T-helper 9 cell (primary cell): ENCODE measurements at regions not wholly inside any gene's neighbourhood (a gene's known extent, or its start where the extent isn't known, plus 50 kb on each side); places are given as distances from the start of the nearest gene placed in this dataset.

ENCODE experiments used
- DNase-seq: peaks from one replicate; pipeline ENCODE4 v3.0.0-alpha.2; 2020

DNA sequence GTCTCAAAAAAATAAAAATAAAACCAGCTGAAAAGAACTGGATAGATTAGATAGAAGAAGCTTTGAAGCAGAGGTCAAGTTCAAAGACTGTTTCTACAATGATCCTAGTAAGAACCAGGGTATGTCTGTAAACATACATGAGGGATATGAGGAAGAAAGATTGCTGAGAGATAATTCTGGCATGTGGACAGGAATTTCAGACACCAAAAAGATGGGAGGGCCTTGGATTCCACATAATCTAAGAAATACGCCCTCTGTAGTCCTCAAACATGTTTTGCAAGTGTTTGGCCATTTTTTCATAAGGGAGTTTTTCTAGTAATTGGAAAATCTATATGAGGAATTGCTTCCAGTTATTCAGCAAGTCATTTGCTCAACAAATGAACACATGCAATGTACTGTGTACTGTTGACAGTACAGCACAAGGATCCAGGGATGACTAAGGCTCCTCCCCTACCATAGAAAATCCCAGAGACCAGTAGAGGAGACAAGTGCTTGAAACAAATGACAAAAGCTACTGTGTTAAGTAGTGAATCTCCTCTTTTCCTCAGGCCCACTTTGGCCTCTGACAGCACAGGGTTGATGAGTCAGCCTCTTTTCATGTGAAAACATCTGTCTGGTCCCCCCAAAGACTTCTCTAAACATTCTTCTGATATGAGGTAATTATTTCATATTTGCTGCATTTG, 795.9 kb downstream of the MAFB start:
- DNase-seq, result no peak

DNA sequence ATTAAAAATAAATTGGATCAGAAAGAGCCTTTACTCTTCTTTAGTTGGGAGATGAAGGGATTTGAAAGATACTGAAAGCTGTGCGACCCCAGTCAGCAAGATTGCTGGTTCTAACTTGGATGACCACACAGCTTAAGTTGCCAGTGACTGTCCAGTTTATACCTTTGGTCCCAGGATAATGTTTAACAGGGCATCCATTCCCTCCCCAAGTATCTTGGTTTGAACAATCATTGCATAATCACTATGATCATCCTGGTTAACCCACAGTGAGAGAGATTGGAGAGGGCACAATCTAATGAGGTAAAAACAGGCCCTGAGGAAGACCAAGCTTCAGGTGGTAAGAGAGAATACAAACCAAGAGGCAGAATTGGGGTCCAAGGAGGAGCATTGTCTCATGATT, 798.3 kb downstream of the MAFB start:
- no peak for DNase-seq

DNA sequence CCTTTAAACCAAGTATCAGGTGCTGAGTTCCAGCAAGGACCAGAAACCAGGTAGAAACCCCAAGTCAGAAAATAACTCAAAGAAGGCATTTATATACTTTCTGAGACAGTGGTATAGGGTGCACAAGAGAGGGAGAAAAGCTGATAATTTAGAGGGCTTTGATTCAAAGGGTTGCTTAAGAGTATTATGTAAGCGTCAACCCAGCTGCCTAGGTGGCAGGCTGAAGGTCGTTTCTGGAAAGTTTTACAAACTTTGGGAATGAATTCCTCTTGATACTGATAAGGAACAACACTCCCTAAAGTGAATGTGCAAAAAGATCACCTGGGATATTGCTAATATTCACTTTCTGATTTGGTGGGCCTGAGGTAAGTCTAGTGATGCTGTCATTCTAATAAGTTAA, 800.7 kb downstream of the MAFB start:
- no peak for DNase-seq

DNA sequence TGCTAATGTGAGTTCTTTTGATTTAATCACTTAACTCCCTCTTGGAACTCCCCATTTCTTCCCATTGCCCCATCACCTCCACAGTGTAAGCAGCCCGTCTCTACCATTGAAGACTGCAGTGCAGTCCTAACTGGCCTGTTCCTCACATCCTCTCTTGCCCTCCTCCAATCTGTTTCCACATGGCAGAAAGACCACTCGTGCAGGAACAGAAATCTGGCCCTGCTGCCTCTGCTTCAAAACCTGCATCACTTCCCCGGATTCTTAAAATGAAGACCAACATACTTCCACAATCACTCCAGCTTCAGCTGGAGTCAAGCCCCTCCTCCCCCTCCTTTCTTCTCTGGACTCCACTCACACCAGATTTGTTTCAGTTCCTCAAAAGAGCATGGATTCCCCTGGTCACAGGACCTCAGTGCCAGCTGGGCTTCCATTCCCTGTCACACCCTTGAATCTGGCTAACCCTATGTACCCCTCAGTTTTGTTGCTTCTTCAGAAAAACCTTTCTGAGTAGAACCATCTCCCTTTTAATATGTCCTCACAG, 802.3 kb downstream of the MAFB start:
- DNase-seq, result no peak

DNA sequence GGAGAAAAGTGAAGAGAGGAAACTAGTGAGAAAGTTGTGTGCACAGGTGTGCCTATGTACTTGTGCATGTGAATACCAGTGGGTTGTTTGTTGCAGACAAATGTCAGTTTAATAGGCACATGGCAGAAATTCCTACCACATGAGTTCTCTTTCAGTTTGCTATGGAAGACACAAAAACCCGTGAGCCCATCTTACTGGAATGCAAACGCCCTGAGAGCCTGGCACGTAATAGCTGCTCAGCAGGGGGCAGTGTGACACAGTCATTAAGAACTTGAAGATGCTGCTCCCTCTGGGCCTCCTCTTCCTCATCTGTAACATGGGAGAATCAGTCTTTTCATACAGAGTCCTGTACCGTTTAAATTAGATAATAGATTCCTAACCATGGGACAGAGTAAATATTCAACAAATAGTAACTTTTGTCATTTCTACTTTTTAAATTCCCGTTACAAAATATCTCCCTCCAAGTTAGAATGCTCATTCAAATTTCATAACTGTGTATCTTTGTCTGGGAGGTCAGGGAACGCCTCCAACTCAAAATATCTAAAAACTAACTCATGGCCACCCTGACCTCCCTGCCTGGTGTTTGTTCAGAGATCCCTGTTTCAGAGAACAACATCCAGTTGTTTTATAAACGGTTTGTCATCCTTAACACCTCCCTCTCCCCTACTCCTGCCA, 802.9 kb downstream of the MAFB start:
- DNase-seq, result no peak

DNA sequence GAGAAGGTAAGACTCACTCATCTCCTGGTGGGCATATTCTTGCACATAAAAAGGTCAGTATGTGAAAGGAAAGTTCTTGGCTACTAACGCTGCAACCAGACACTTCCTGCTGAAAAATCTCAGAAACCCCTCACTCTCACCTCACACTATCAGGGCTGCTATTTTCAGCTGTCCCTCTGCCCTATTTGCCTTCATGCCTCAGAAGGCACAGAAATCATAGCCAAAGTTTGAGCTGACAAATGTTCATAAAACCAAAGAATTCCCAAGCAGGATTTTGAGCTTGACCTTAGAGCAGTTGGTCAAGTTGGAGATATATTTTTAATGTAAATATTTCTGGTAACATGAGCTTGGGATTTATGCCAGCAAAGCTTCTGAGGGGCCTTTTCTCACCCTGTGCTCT, 806.2 kb downstream of the MAFB start:
- no peak for DNase-seq

DNA sequence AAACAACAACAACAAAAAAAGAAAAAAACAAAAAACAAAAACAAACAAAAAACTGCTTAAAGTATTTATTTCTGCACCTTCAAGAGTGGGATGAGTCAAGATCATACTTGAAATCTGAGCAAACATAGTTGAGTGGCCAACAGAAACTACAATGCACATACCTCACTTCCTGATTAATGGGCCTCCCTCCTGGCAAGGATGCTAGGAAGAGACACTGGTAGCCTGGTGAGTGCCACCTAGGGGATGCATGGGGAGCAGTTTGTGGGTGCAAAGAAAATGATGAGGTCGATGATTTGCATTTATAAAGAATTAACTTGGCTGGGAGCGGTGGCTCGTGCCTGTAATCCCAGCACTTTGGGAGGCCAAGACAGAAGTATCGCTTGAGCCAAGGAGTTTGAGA, 808.1 kb downstream of the MAFB start:
- DNase-seq, result no peak

DNA sequence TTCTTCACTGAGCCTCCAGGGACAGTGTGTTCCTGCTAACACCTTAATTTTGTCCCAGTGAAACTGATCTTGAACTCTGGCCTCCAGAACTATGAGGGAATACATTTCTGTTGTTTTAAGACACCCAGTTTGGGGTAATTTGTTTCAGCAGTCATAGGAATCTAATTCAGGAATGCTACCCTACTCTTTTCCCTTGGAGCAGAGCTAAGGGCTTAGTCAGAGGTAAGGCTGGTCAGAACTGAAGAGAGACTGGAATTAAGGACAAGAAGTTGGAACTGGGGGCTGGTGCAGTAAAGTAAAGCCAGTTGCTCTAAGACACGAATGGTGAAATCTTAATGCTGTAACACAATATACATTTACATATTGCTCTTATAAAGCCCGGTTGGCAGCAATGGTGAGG, 809.7 kb downstream of the MAFB start:
- DNase-seq, result no peak

DNA sequence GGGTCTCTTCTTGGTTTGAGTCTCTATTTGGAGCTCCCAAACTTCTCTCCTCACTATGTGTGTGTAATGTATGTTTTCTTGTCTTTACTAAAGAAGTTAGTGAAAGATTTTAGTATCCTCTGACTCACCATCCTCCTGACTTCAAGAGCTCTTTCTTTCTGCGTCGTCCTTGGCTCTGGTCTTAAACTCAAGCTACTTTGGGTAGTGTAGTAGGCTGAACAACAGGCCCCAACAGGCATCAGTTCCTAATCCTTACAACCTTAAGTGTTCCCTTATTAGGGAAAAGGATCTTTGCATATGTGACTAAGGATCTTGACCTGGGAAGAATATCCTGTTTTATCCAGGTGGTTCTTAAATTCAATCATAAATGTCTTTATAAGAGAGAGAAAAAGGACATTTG, 810.2 kb downstream of the MAFB start:
- DNase-seq, result no peak

DNA sequence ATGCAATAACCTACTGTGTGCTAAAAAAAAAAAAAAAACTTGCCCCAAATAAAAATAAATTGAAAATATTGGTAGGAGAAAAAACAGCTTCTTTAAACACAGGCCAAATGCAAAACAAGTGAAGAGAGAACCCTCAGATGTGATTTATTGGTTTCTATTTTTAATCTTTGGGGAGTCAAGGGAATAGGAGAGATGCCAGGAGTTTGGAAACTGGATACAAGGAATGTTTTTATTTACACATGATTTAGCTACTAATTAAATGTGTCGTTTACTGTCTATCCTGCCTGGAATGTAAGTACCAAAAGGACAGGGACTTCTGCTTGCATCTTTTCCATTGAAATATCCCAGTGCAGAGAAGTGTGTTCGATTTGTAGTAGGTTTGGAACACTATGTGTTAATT, 810.7 kb downstream of the MAFB start:
- no peak for DNase-seq

DNA sequence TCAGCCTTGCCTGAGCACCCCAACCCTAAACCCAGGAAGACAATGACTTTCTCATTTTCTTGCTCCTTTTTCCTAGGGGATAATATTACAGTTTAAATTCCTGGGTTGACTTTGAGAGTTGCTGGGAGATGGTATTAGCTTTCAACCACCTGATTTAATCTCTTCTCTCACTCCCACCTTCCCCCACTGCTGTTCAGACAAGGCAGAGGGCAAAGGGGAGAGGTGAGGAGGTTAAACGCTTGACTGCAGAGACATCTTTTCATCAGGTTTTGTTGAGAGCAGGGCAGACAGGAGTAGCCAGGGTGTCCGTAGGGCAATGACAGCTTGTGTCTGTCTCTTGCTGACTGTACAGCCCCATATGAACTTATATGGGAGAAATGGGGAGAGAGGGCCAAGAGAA, 811.2 kb downstream of the MAFB start:
- DNase-seq, result no peak

DNA sequence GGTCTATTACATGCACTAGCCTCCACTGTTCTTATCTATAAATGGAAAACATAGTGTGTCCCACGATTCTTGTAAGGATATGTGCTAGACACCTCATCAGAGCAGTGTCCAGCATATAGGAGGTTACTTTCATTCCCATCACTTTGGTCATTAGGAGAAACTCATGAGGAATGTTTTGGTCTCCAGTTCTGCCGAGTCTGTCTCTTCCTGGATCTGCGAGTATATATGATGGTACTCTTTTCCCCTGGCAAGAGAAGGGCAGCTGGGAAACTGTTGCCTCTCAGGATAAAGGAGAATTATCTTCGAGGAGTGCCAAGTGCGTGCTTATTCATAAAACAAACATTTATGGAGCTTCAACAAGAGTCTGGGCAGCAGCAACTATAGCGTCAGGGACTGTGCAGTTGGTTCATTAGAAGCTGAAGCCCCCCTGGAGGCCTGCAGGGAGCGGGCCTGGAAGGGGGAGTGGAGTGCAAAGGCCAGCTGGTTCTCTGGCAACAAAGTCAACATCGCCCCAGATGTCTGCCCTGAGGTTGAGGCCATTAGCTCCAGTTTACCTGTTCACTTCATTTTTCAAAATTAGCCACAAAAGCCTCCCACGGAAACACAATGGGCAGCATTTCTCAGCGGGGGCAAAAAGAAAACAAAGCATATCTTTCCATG, 811.9 kb downstream of the MAFB start:
- DNase-seq, result no peak

DNA sequence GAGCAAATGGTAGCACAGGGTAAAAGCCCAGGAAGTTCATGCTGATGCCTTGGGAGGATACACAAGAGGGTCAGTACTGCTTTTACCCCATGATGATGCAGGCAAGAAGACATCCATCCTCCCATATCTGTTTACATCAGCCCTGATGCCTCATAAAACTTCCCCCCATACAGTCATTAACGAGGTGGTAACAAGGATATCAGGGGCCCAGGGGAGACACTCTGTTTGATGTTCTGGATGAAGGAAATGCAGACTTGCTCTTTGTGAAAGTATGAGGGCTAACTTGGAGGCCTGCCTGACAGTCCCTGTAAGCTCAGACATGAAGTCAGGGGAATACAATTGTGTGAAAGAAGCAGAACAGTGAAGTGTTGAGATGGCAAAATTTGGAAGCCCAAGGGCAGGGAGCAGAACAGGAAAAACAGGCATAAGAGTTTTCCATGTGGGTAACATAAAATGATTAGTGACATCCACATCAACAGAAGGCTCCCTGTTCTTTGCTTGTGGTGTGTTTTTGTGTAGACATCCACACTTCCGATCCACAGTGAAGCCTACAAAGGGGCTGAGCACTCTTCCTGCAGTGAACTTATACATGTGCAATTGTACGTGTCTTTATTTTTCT, 813.4 kb downstream of the MAFB start:
- DNase-seq, result no peak

DNA sequence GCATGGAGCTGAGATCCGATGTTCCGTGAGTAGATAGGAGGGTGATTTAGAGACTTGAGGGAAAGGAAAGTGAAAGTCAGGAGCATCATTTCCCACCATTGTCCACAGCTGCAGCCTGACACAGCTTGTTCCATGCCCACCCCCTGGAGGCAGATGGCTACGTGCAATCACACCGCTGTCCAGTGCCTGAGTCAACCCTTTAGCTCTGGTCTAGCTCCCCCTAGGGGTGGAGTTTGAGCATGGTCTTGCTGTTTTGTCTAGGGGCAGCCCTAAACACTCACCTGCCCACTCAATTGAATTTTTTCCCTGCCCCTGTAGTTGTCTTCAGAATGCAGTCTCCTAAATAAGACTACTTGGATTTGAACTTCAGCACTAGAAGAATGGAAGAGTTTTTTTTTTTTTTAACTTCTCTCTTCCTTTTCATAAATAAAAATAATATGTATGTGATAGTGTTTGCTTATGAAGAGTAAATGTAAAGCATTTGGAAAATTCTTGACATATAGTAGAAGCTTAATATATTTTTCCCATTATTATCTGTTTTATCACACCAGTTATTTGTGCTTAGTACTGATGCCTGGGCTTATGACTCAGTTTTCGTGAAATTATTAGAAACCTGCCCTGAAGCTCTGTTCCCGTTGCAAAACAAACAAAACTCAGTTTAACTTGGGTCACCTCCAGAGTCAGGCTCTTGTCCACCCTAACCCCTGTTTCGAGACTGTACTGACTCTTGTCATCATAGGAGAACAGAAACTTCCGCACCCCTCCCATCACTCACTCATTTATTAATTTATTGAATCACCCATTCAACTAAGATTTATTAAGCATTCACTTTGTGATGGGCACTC, 814.8 kb downstream of the MAFB start:
- no peak for DNase-seq

DNA sequence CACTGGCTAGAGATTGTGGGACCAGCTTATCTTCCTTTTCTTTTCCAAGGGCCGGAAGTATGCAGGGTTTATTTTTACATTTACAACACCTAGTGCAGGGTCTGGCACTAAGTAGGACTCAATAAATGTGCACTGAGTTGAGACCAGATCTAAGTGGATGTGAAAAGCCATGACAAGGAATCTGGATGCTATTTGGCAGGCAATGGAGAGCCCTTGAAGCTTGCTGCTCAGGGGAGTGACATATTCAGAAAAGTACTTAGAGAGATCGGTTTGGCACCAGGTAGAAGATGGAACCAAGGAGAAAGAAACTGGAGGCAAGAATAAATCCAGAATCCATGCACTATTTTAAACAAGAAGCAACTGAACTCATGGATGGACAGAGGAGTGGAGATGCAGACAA, 815.8 kb downstream of the MAFB start:
- DNase-seq, result no peak

DNA sequence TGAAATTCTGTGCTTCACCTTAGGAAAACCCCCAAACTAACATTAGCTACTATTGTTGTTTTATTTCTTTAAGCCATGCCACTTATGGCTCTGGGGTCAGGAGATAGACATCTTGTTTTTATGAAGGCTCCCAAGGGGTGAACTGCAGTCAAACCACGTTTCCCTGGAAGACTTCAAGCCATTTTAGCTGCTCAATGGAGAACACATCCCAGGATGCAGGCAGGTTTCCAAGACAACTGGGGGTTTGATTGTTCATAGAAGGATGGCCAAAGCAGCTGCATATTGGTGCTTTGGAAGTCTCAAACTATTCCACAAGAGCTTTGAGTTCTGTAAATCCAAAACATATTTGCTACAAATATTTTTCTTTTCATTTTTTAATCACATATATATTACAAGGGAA, 818.0 kb downstream of the MAFB start:
- DNase-seq, result no peak

DNA sequence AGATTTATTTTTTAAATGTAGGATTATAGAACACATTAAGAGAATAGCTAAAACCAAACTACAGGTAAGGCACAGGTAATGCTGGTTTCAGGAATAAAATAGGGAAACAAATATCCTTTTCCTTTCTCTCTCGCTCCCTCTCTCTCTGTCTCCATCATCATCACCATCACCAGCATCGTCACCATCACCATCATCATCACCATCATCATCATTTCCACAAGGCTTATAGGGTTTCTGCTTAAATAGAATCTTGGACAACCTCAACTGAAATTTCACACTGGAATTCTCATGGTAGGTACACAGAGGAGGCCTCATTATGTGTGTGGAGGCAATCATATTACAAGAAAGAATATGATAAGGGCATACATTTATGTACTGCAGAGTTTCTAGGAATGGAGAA, 823.6 kb downstream of the MAFB start:
- no peak for DNase-seq

DNA sequence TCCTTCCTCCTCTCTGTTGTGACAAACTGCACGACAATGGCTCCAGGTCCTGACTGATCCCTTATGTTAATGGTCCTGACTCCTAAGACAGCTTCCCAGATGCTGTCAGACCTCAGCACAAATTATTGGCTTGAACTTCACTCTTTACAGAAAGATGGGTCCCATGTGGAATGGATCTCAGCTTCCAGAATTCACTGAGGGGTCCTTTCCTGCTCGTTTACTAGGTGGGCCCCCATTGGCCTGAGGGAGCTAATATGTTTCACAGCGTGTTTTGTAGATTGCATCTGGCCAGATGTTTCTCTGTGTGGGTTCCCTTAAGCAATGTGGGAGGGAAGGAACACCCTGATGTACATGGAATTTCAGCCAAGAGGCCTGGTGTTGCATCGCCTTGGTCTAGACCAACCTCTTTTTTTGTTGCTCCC, 826.6 kb downstream of the MAFB start:
- no peak for DNase-seq

DNA sequence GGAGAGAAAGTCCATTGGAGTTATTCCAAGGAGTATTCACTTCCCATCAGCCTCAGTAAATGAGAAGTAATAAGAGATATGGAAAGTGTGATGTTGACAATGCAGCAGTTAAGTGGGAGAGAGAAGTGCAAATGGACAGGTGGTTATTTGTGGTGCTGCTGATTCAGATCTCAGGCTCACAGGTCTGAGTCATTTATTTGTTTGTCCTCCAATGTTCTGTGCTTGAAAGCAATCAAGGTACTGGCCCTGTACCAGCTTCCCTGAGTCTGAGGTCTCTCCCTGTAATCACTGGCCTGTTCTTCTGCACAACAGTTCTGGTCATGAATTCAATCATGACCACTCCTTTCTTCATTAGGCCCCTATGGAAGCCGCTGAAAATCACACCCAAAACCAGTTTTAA, 827.7 kb downstream of the MAFB start:
- DNase-seq, result no peak

DNA sequence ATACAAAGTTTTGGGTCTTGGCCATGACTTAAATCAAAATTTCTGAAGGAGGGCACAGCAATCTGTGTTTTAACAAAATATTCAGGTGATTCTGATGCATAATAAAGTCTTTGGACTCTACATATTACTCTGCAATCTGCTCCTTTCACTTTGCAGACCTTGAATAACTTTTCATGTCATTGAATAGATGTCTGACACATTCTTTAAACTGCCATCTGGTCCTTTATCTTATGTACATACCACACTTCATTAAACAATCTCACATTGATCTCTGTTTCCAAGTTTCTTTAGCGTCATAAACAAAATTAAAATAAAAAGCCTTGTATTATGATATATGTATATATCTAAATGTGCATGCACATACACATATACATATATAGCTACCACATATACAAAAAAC, 831.2 kb downstream of the MAFB start:
- no peak for DNase-seq

DNA sequence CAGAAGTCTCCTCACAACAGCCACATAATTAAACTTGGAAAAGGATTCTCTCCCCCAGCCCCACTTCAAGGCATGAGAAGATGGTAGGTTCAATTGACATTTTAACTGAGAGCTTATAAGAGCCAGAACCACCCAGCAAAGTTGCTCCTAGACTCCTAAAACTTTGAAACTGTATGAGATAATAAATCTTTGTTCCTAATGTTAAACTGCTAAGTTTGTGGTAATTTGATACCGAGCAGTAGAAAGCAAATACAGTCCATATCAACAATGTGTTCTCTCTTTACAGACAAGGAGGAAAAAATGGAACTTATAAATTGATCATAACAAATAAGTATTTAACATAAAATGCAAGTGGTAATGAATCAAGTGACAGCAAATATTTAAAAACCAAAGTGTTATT, 831.8 kb downstream of the MAFB start:
- no peak for DNase-seq

DNA sequence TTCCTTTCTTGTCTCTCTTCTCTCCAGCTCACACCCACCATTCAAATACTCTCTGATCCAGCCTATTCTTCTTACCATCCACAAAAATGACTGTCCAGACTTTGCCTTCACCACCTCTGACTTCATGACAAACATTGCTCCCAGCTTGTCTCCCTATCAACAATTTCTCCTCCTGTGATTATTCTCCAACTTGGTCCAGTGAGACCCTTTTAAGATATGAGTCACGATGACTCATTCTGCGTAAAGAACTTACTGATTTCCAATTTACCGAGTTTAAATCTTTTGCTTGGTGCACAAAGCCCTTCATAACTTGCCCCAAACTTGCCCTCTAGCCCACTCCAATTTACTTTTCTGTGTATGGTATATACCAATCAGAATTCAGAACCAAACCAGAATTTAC, 833.2 kb downstream of the MAFB start:
- no peak for DNase-seq

DNA sequence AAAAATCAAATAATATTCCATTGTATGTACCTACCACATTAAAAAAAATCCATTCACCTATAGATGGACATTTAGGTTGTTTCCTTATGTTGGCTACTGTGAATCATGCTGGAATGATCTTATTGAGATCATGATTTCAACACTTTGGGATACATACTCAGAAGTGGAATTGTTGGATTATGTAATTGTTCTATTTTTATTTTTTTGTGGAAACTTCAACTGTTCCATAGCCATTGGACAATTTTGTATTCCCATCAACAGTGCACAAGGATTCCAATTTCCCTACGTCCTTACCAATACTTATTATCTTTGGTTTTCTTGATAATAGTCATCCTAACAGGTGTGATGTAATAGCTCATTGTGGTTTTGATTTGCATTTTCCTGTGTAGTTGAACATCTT, 834.0 kb downstream of the MAFB start:
- no peak for DNase-seq
